PFSK-1 (cell line): ENCODE measurements at regions not wholly inside any gene's neighbourhood (a gene's known extent, or its start where the extent isn't known, plus 50 kb on each side); places are given as distances from the start of the nearest gene placed in this dataset.

Experiments used
- FOXP2 ChIP-seq: optimal IDR thresholded peaks from 2 replicates; pipeline ENCODE3; 2011; ENCODE audit warnings: borderline replicate concordance, control low read depth, inconsistent platforms; ENCODE audit not compliant: insufficient read depth; ENCODE audit errors: extremely low read length, extremely low read depth
- POLR2AphosphoS5 ChIP-seq: IDR thresholded peaks from 2 replicates; pipeline ENCODE4 v1.6.1; 2012; ENCODE audit warnings: low read depth, mild to moderate bottlenecking, control low read depth, low read length, moderate library complexity
- REST ChIP-seq, 2 experiments: IDR thresholded peaks; 2 replicates each; pipeline versions ENCODE4 v1.6.1 to v1.8.0; 2011 to 2012; ENCODE audit warnings: low read depth in 2 of 2, low read length in 2 of 2, control low read depth in 1 of 2, inconsistent platforms in 1 of 2, mild to moderate bottlenecking in 1 of 2, moderate library complexity in 1 of 2; ENCODE audit not compliant: insufficient read depth in 1 of 2
- SIN3A ChIP-seq: IDR thresholded peaks from 2 replicates; pipeline ENCODE4 v1.6.1; 2012; ENCODE audit warnings: mild to moderate bottlenecking, low read length, moderate library complexity, borderline replicate concordance; ENCODE audit not compliant: insufficient read depth
- TAF1 ChIP-seq: IDR thresholded peaks from 2 replicates; pipeline ENCODE4 v1.6.1; 2012; ENCODE audit warnings: low read length, control low read depth, borderline replicate concordance; ENCODE audit not compliant: insufficient read depth

GRCh38 chr6:144585217-144585814, 300.2 kb downstream of the UTRN start:
- TF ChIP-seq POLR2AphosphoS5 = no peak
- no peak for TF ChIP-seq TAF1
- no peak for TF ChIP-seq FOXP2
- no peak for TF ChIP-seq REST (IDR thresholded peaks at IDR 0.05; ENCODE audit: insufficient read depth in 1 of 2, low read depth in 2 of 2, low read length in 2 of 2)
- no peak for TF ChIP-seq SIN3A

- TF ChIP-seq REST (IDR thresholded peaks at IDR 0.05; ENCODE audit: insufficient read depth in 1 of 2, low read depth in 2 of 2, low read length in 2 of 2) (no peak), FOXP2 (no peak), TAF1 (no peak), POLR2AphosphoS5 (no peak), SIN3A (no peak)
Observed at GRCh38 chr6:144586986-144587385, 301.9 kb downstream of the UTRN start.

- no peak for TF ChIP-seq TAF1
- TF ChIP-seq POLR2AphosphoS5 = no peak
- TF ChIP-seq SIN3A = no peak
- no peak for TF ChIP-seq FOXP2
- TF ChIP-seq REST (IDR thresholded peaks at IDR 0.05; ENCODE audit: insufficient read depth in 1 of 2, low read depth in 2 of 2, low read length in 2 of 2) = no peak
Observed at GRCh38 chr6:144588697-144589325, 303.7 kb downstream of the UTRN start.

GRCh38 chr6:144590532-144590931, 305.4 kb downstream of the UTRN start:
- TF ChIP-seq REST (IDR thresholded peaks at IDR 0.05; ENCODE audit: insufficient read depth in 1 of 2, low read depth in 2 of 2, low read length in 2 of 2) = no peak
- no peak for TF ChIP-seq SIN3A
- TF ChIP-seq POLR2AphosphoS5 = no peak
- no peak for TF ChIP-seq FOXP2
- no peak for TF ChIP-seq TAF1
